GM18526 (cell line): ENCODE measurements at regions not wholly inside any gene's neighbourhood (a gene's known extent, or its start where the extent isn't known, plus 50 kb on each side); places are given as distances from the start of the nearest gene placed in this dataset.

Experiments
- POLR2A ChIP-seq: IDR thresholded peaks from 3 replicates; pipeline ENCODE4 v1.6.1; 2011; ENCODE audit not compliant: insufficient read length; ENCODE audit errors: extremely low read depth

DNA sequence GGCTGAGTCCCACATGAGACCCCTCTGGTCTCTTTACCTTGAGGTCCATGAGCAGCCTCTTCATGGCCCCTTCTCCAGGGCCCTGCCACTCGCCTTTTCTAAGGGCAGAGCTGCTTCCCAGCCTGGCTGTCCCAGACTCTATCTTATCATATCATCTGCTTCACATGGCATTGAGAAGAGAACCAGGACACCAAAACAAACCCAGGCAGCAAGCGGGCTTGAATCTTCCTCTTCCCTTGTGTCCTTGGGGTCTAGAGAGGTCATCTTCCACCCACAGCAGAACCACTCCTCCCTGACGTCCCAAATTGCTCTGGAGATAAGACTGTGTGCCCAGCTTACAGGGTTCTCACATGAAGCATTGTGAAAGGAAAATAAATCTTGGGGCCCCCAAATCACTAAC, 261.3 kb upstream of the AUTS2 start:
- no peak for TF ChIP-seq POLR2A

DNA sequence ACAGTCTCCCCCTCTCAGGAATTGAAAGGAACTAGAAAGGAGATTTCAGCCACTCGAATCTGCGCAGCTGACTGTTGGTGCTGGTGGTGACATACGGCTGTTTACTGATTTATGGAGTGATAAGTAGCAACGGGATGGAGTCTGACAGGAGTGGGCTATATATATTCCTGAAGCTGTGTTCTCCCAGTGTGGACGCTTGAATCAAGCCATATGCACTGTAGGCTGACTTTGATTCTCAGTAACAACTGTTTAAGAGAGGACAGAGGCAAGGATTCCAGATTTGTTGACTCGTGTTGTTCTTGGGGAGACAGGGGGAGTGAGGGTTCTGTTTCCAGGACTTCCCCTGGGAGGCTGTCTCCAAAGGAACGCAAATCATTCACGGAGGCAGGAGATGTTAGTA, 260.1 kb upstream of the AUTS2 start:
- TF ChIP-seq POLR2A, result no peak

GRCh38 chr7:69341288-69341687, 257.0 kb upstream of the AUTS2 start:
- no peak for TF ChIP-seq POLR2A

DNA sequence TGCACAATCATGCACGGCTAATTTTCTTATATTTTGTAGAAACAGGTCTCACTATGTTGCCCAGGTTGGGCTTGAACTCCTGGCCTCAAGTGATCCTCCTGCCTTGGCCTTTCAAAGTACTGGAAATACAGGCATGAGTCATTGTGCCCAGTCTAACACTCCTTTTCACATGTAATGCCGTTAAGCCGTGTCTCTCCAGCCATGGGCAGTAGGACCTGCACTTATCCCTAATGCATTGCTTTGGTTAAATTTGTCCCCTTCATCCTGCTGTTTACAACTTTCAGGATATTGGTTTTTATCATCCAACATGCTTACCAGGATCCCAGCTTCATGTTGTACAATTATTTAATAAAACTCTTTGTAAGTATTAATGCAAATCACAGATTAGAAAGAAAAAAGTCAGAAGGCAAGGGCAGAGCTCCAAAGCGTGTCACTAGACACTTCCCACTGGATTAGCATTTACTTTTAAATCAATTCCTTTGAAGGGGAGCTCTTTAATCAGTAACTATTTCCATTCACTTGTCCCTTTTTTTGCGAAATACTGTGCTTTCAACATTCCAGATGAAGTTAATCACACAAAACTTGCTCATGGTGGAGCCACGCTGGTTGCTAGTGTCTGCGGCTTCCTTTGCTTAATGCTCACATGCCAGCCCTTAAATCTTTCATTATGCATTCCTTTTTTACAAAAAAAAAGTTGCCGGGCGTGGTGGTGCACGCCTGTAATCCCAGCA, 256.0 kb upstream of the AUTS2 start:
- no peak for TF ChIP-seq POLR2A

DNA sequence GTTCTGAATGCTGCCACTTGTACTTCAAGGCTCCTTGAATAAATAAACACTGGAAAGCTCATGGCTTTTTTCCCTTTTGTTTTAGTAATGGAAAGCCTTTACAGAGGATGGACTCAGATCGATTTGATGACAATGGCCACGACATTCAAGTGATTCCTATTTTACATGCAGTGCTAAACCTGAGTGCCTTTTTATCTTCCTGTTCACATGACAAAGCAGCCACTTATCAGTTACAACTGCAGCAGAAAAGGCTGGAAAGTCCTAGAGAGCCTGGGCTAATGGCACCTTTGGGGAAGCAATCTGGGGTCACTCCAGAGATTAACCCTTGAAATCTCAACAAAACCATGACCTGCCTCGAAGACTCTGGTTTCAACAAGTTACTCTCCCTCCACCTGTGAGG, 249.0 kb upstream of the AUTS2 start:
- no peak for TF ChIP-seq POLR2A

DNA sequence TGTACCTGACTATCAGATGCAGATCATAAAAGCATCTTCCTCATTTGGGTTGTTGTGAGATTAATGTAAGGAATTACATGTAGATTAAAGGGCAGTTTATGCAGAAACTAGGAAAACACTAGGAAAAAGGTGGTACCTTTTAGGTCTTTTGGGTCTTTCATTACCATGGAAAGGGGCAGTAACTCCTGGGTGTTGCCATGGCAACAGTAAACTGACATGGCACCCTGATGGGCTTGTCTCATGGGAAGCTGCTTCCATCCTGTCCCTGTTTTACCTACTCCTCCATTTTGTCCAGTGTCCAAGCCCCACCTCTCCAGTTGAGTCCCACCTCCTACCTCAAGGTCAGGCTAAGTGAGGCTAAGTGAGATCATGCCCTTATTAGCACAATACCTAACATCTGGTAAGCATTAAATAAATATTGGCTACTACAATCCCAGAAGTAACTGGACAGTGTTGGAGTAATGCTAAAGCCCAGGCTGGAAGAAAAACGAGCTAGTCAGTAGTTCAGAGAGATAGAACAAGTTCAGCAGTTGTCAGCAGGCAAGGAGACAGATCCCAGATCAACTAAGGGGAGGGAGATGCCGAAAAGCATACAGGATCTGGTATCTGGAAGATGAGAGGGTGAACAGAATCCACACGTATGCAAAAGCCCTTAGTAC, 240.0 kb upstream of the AUTS2 start:
- no peak for TF ChIP-seq POLR2A

DNA sequence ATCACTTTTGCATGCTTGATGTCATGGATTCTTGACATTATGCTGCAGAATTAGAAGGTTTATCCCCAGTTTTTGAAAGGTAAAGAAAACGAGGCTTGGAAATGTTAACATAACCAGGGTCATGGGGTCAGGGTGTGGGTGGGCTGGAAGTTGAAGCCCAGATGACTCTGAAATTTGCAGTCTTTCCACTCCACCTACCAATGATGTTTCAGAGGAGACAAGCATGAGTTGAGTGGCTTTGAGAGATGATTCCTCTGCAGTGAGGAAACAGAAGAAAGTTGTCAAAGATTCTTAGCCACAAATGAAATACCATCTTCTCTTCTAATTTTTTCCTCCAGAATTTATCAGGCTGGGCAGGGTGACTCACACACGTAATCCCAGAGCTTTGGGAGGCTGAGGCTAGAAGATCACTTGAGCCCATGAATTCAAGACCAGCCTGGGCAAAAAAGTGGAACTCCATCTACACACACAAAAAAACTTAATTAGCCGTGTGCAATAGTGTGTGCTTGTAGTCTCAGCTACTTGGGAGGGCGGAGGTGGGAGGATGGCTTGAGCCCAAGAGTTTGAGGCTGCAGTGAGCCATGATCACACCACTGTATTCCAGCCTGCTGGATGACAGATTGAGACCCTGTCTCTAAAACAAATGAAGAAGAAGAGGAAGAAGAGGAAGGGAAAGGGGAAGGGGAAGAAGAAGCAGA, 239.1 kb upstream of the AUTS2 start:
- TF ChIP-seq POLR2A, result no peak

GRCh38 chr7:69360913-69361312, 237.4 kb upstream of the AUTS2 start:
- no peak for TF ChIP-seq POLR2A

DNA sequence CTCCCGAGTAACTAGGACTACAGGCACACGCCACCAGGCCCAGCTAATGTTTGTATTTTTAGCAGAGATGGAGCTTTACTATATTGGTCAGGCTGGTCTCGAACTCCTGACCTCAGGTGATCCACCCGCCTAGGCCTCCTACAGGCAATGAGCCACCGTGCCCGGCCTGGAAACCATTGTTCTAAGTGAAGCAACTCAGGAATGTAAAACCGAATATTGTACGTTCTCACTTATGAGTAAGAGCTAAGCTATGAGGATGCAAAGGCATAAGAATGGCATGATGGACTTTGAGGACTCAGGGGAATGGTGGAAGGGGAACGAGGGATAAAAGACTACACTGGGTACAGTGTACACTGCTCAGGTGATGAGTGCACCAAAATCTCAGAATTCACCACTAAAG, 235.1 kb upstream of the AUTS2 start:
- no peak for TF ChIP-seq POLR2A

- TF ChIP-seq POLR2A, result no peak
These were observed 233.2 kb upstream of the AUTS2 start for GRCh38 chr7:69364813-69365643.

GRCh38 chr7:69365651-69366192, 232.6 kb upstream of the AUTS2 start:
- TF ChIP-seq POLR2A, result no peak

DNA sequence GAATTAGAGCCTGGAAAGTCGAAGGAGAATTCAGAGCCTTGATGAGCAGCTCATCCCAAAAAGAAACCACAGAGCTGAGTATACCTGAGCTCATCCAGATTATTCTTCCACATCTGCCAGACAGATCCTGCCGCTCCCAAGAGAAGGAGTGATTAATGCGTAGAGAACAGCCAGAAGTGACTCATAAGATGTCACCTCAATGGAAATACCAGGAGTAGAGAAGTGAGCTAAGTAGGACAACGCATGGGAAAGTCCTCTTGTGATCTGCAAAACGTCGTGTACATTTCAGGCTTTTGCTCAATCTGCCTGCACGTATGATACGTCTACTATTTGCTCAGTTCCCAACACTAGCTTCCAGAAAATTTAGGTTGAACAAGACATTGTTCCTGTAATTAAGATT, 230.5 kb upstream of the AUTS2 start:
- TF ChIP-seq POLR2A, result no peak

DNA sequence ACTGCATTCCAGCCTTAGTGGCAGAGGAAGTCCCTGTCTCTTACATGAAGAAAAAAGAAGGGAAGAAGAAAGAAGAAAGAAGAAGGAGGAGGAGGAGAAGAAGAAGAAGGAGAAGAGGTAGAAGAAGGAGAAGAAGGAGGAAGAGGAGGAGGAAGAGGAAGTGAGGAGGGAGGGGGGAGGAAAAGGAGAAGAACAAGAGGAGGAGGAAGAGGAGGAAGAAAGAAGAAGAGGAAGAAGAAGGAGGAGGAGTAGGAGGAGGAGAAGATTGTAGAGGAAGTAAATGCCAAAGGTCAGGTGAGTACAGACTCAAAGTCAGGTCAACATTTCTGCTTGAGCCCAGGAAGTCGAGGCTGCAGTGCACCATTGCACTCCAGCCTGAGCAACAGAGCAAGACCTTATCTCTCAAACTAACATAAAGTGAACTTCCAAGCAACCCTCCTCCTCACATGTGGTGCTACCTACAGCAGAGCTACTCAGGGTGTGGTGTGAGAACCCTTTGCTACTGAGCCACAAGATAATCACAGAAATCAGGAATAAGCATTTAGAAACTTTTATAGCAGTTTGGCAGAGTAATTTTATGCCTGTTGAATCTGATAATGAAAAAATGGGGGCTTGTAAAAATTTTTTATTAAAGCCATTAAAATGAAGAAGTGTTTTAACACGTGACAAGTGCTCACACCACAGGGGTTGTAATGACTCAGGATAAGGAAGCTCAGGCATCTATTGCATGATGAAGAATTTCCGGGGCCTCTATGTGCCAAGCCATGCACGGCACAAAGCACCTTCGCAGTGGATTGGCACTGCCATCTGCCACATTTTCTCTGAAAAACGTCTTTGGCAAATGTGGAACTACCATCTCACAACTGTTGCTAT, 224.9 kb upstream of the AUTS2 start:
- TF ChIP-seq POLR2A, result no peak

- no peak for TF ChIP-seq POLR2A
These were observed 224.2 kb upstream of the AUTS2 start for GRCh38 chr7:69374044-69374425.
